ENCODE measurements at regions not wholly inside any gene's neighbourhood (a gene's known extent, or its start where the extent isn't known, plus 50 kb on each side); places are given as distances from the start of the nearest gene placed in this dataset.

GRCh38 chr2:7096726-7097352, 179.6 kb downstream of the RNF144A start (continued):
- TF ChIP-seq SP1 (IDR thresholded peaks at IDR 0.05; ENCODE audit: low read depth) (no peak), YY1 (IDR thresholded peaks at IDR 0.05; ENCODE audit: extremely low read depth, insufficient replicate concordance, low read depth, low read length) (no peak), CEBPB (IDR thresholded peaks at IDR 0.05; ENCODE audit: low read depth) (no peak), ATF3 (IDR thresholded peaks at IDR 0.05) (no peak), SIN3A (IDR thresholded peaks at IDR 0.05; ENCODE audit: low read depth) (no peak), ZFX (IDR thresholded peaks at IDR 0.05) (no peak), EZH2phosphoT487 (IDR thresholded peaks at IDR 0.05; ENCODE audit: borderline replicate concordance) (no peak)

DNA sequence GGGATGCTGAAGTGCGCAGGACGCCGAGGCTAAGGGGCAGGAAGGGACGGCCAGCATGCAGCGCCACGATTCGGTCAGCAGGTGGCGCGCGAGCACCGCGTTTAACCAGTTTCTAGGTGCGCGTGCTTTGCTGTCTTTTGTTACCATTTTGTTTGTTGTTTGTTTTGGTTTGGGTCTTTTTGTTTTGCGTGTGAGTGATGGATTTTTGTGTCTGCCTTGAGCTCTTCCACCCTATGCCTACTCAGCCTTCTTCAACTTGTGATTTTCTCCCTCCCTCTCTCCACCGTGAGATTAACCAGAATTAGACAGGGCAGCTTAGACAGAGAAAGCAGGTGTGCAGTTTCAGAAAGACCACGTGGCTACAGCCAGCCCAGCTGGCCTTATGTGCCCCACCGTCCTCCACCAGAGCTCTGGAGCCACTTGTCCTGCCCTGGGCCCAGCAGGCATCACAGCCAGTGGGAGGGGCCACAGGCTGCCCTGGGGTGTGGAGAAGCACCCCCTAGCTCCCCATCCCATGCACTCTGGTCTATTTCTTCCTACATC, 180.2 kb downstream of the RNF144A start:
- peak; percentile 97 for ATAC-seq
- H3K4me1 ChIP-seq (ENCODE audit: control insufficient read depth in 1 of 2, insufficient read depth in 2 of 2, low read length in 2 of 2): peaks cover 5 to 9% of the 10 kb centered on the region in 2 experiments
- ChIA-PET POLR2A (no interaction called here), CTCF (interaction anchor here (0.8 to 1.2 kb wide), 4 partner anchors 13 to 1587 kb away, joined by 3 to 5 read pairs (median 4); no protein-coding TSS in a partner anchor), RAD21 (ENCODE audit: low non-redundant PET in 1 of 2, low total read pairs in 2 of 2, uncharacterized antibody in 2 of 2, unreplicated experiment in 2 of 2) (interaction anchor here in 1 of 2 experiments (1.6 kb wide), 1 partner anchor 15 kb away, joined by 3 read pairs; no protein-coding TSS in a partner anchor)
- no peak overlapping the region for H3K9ac ChIP-seq (ENCODE audit: low read length)
- TF ChIP-seq CBX3 (IDR thresholded peaks at IDR 0.05; ENCODE audit: low read depth) (peak; percentile 38; the same call in 1 of the 2 replicates), RAD21 (IDR thresholded peaks at IDR 0.05; ENCODE audit: low read depth) (peak; percentile 92), CEBPB (IDR thresholded peaks at IDR 0.05; ENCODE audit: low read depth) (no peak), TCF7L2 (IDR thresholded peaks at IDR 0.05; ENCODE audit: borderline replicate concordance, extremely low read depth, insufficient read depth, insufficient read length) (no peak), CTCF (IDR thresholded peaks at IDR 0.05 in 2 of 3, conservative IDR thresholded peaks at IDR 0.05 in 1 of 3; ENCODE audit: borderline replicate concordance in 1 of 3, insufficient read depth in 1 of 3, low read depth in 2 of 3, low read length in 2 of 3) (peak; percentile 65 to 97 (median 89)), ZBTB33 (IDR thresholded peaks at IDR 0.05; ENCODE audit: extremely low read depth, insufficient replicate concordance, low read length) (no peak)
- TF ChIP-seq, protein P1, sequence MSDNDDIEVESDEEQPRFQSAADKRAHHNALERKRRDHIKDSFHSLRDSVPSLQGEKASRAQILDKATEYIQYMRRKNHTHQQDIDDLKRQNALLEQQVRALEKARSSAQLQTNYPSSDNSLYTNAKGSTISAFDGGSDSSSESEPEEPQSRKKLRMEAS (IDR thresholded peaks at IDR 0.05): peak; percentile 90
- H3K36me3 ChIP-seq (ENCODE audit: control insufficient read depth in 1 of 2, insufficient read depth in 2 of 2, low read length in 2 of 2): no peaks in the 10 kb centered on the region
- no peaks in the 10 kb centered on the region for H3K27me3 ChIP-seq (ENCODE audit: insufficient read depth, low read length)
- no peaks in the 10 kb centered on the region for H4K20me1 ChIP-seq (ENCODE audit: insufficient read depth)
- intact Hi-C loops (cut with micrococcal nuclease): loop anchor here (5.0 kb wide), 2 partner anchors 575 to 1585 kb away; partner anchors contain the start of gene ID2
- H2AFZ ChIP-seq (ENCODE audit: low read depth, low read length, poor library complexity, severe bottlenecking): peak overlapping the region; percentile 81
- peak overlapping the region; percentile 10 to 33; a peak in 2 of 4 replicates for H3K4me3 ChIP-seq (replicated peaks in 1 of 2; ENCODE audit: low read depth in 1 of 2, low read length in 2 of 2)
- no peaks in the 10 kb centered on the region for H3K9me3 ChIP-seq (ENCODE audit: control insufficient read depth in 1 of 2, insufficient read depth in 1 of 2, low read depth in 1 of 2, low read length in 2 of 2)
- H3K9me2 ChIP-seq (ENCODE audit: insufficient read depth): no peaks in the 10 kb centered on the region
- H3K27ac ChIP-seq (ENCODE audit: low read depth, low read length): no peak overlapping the region
- H3K79me2 ChIP-seq (ENCODE audit: insufficient read depth, low read length): no peaks in the 10 kb centered on the region
- peak overlapping the region; percentile 67 for H3K4me2 ChIP-seq (ENCODE audit: low read length)
- no TSS peak for BruUV-seq (replicated peaks)
- DNase-seq (ENCODE audit: low read depth, low spot score): peak; percentile 36
